HCT116 (cell line): ENCODE measurements at regions not wholly inside any gene's neighbourhood (a gene's known extent, or its start where the extent isn't known, plus 50 kb on each side); places are given as distances from the start of the nearest gene placed in this dataset.

ENCODE experiments used
- ATAC-seq: fragments of 200-7000 bp; cut with Tn5 transposase; 2 replicates; pipeline ENCODE4 v1.9.1; 2020; ENCODE audit warnings: mild to moderate bottlenecking, moderate library complexity
- BruUV-seq: library from RNA; stranded (reverse); fragments of 400-500 nt; replicated peaks from 2 replicates; lab custom pipeline; 2021; lab: Mats Ljungman, UMichigan
- CTCF ChIA-PET: fragments of 300-600 bp; sonication (Branson Sonifier 250); formaldehyde crosslinking; loops from one replicate; lab custom pipeline; 2021; ENCODE audit warnings: antibody characterized with exemption; lab: Charles Lee
- POLR2A ChIA-PET: fragments of 300-600, 350-600 bp; sonication (Branson Sonifier 250); formaldehyde crosslinking; loops from one replicate; lab custom pipeline; 2021; ENCODE audit warnings: antibody characterized with exemption; lab: Charles Lee
- RAD21 ChIA-PET, 2 experiments: fragments of 300-600 bp; sonication (Branson Sonifier 250); formaldehyde crosslinking; loops; one replicate each; lab custom pipeline; 2023; ENCODE audit warnings: low total read pairs in 2 of 2; ENCODE audit not compliant: uncharacterized antibody in 2 of 2, unreplicated experiment in 2 of 2, low non-redundant PET in 1 of 2; lab: Charles Lee
- DNase-seq: peaks from one replicate; pipeline ENCODE4 v3.0.0-alpha.2; 2010; ENCODE audit warnings: low read depth, low spot score
- H2AFZ ChIP-seq: fragments of 200-600 bp; shearing (Covaris generic), sonication (generic); 2 replicates; pipeline ENCODE4 v1.6.1; 2017; ENCODE audit warnings: low read depth, mixed run types, mixed read lengths, antibody characterized with exemption, low read length; ENCODE audit not compliant: poor library complexity, severe bottlenecking
- H3K27ac ChIP-seq: 2 replicates; pipeline ENCODE4 v1.5.1; 2012; ENCODE audit warnings: low read depth, low read length
- H3K27me3 ChIP-seq: fragments of 200-600 bp; sonication (generic); 2 replicates; pipeline ENCODE4 v1.6.1; 2016; ENCODE audit warnings: mixed run types, low read length, mixed read lengths; ENCODE audit not compliant: insufficient read depth
- H3K36me3 ChIP-seq, 2 experiments: fragments of 200-500 bp in 1 of 2; fragments of 200-600 bp in 1 of 2; sonication (Bioruptor generic) in 1 of 2; sonication (generic) in 1 of 2; 2 replicates each; pipeline versions ENCODE4 v1.5.1 to v1.6.1; 2014 to 2016; ENCODE audit warnings: low read length in 2 of 2, inconsistent platforms in 1 of 2, mixed read lengths in 1 of 2, mixed run types in 1 of 2; ENCODE audit not compliant: insufficient read depth in 2 of 2, control insufficient read depth in 1 of 2
- H3K4me1 ChIP-seq, 2 experiments: fragments of 200-600 bp in 1 of 2; sonication (generic) in 1 of 2; 2 replicates each; pipeline versions ENCODE4 v1.5.1 to v1.6.1; 2012 to 2017; ENCODE audit warnings: low read length in 2 of 2, inconsistent platforms in 1 of 2, mild to moderate bottlenecking in 1 of 2, mixed read lengths in 1 of 2, mixed run types in 1 of 2, moderate library complexity in 1 of 2; ENCODE audit not compliant: insufficient read depth in 2 of 2, control insufficient read depth in 1 of 2
- H3K4me2 ChIP-seq: fragments of 200-600 bp; sonication (generic); 2 replicates; pipeline ENCODE4 v1.6.1; 2017; ENCODE audit warnings: mixed run types, low read length, mixed read lengths
- H3K4me3 ChIP-seq, 2 experiments: fragments of 200-600 bp in 1 of 2; sonication (generic) in 1 of 2; replicated peaks in 1 of 2; 2 replicates each; pipeline ENCODE4 v1.5.1; 2011 to 2016; ENCODE audit warnings: low read length in 2 of 2, control low read depth in 1 of 2, low read depth in 1 of 2, mild to moderate bottlenecking in 1 of 2, mixed read lengths in 1 of 2, mixed run types in 1 of 2
- H3K79me2 ChIP-seq: fragments of 200-600 bp; sonication (generic); 2 replicates; pipeline ENCODE4 v1.6.1; 2017; ENCODE audit warnings: mild to moderate bottlenecking, mixed run types, low read length, moderate library complexity, mixed read lengths; ENCODE audit not compliant: insufficient read depth
- H3K9ac ChIP-seq: fragments of 200-600 bp; sonication (generic); 2 replicates; pipeline ENCODE4 v1.6.1; 2016; ENCODE audit warnings: low read length, mixed read lengths
- H3K9me2 ChIP-seq: fragments of 200-600 bp; sonication (generic), shearing (Covaris generic); 2 replicates; pipeline ENCODE4 v1.6.1; 2017; ENCODE audit warnings: mixed run types, mild to moderate bottlenecking, moderate library complexity; ENCODE audit not compliant: insufficient read depth
- H3K9me3 ChIP-seq, 2 experiments: fragments of 200-500 bp in 1 of 2; fragments of 200-600 bp in 1 of 2; sonication (Bioruptor generic) in 1 of 2; sonication (generic) in 1 of 2; 2 replicates each; pipeline ENCODE4 v1.6.1; 2014 to 2017; ENCODE audit warnings: low read length in 2 of 2, mixed read lengths in 2 of 2, inconsistent platforms in 1 of 2, low read depth in 1 of 2, mild to moderate bottlenecking in 1 of 2, mixed run types in 1 of 2, moderate library complexity in 1 of 2; ENCODE audit not compliant: control insufficient read depth in 1 of 2, insufficient read depth in 1 of 2
- H4K20me1 ChIP-seq: fragments of 200-600 bp; sonication (generic), shearing (Covaris generic); 2 replicates; pipeline ENCODE4 v1.6.1; 2017; ENCODE audit warnings: mixed run types, mild to moderate bottlenecking, moderate library complexity; ENCODE audit not compliant: insufficient read depth
- CBX3 ChIP-seq: IDR thresholded peaks from 2 replicates; pipeline ENCODE4 v1.6.1; 2012; ENCODE audit warnings: low read depth
- ELF1 ChIP-seq: IDR thresholded peaks from 2 replicates; pipeline ENCODE4 v1.6.1; 2012; ENCODE audit warnings: low read depth, borderline replicate concordance
- FOSL1 ChIP-seq: IDR thresholded peaks from 2 replicates; pipeline ENCODE4 v1.6.1; 2012; ENCODE audit warnings: low read depth
- POLR2A ChIP-seq: IDR thresholded peaks from 2 replicates; pipeline ENCODE4 v1.7.0; 2011; ENCODE audit warnings: borderline replicate concordance; ENCODE audit not compliant: insufficient read depth, insufficient read length; ENCODE audit errors: extremely low read depth
- RAD21 ChIP-seq: IDR thresholded peaks from 2 replicates; pipeline ENCODE4 v1.6.1; 2012; ENCODE audit warnings: low read depth, mild to moderate bottlenecking
- SP1 ChIP-seq: IDR thresholded peaks from 2 replicates; pipeline ENCODE4 v1.6.1; 2012; ENCODE audit warnings: low read depth
- ZFX ChIP-seq: fragments of 450-650 bp; IDR thresholded peaks from 2 replicates; pipeline ENCODE4 v1.6.1; 2017
- intact Hi-C: fragments of 100-400 bp; cut with micrococcal nuclease; formaldehyde crosslinking; loops from 2 replicates; pipeline ENCODE4 v1.10.0; 2022
- TF ChIP-seq, protein P1 (sequence below): IDR thresholded peaks from 2 replicates; pipeline ENCODE4 v1.6.1; 2011; ENCODE audit warnings: mild to moderate bottlenecking, low read length, moderate library complexity; ENCODE audit not compliant: insufficient replicate concordance; ENCODE audit errors: extremely low read depth
- TF ChIP-seq, protein P2 (sequence below), 3 experiments: fragments of 200-600 bp in 1 of 3; sonication (generic) in 1 of 3; IDR thresholded peaks in 2 of 3; conservative IDR thresholded peaks in 1 of 3; 2 replicates each; pipeline ENCODE4 v1.5.1; 2012 to 2017; ENCODE audit warnings: low read depth in 2 of 3, low read length in 2 of 3, antibody characterized with exemption in 1 of 3, borderline replicate concordance in 1 of 3, control low read depth in 1 of 3, mild to moderate bottlenecking in 1 of 3, mixed read lengths in 1 of 3, mixed run types in 1 of 3, moderate library complexity in 1 of 3; ENCODE audit not compliant: insufficient read depth in 1 of 3
- TF ChIP-seq, protein P3 (sequence below): IDR thresholded peaks from 2 replicates; pipeline ENCODE4 v1.6.1; 2012
- TF ChIP-seq, protein P4 (sequence below): IDR thresholded peaks from 2 replicates; pipeline ENCODE4 v1.6.1; 2012; ENCODE audit warnings: low read depth
- TF ChIP-seq, protein P5 (sequence below): IDR thresholded peaks from 2 replicates; pipeline ENCODE4 v1.6.1; 2012

DNA sequence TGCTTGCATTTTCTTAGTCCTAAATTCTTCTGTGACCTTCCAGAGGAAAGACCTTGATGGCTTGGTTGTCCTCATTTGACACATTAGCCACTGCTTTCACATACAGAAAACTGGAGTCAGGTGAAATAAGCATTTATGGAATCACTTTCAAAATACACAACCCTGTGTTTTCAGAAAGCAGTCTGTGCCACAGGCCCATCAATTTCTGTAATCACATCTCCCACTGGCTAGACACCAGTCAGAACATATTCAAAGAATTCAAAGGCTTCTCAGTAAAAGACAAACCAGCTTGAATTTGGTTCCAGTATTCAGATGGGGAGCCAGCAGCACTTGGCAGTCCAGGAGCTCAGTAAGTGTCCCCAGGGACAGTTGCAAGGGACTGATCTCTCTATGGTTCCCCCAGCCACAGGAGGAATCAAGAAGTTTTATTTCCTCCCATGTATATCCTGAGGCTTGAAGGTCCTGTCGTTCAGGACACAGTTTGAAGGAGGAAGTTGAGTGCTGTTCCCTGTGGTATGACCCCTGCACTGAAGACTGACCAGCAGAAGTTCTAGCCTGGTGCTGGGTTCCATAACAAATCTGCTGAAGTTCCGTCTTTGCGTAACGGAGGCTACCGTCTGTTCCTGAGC, 214.3 kb downstream of the FOXO1 start (continued):
- TF ChIP-seq, protein P1, sequence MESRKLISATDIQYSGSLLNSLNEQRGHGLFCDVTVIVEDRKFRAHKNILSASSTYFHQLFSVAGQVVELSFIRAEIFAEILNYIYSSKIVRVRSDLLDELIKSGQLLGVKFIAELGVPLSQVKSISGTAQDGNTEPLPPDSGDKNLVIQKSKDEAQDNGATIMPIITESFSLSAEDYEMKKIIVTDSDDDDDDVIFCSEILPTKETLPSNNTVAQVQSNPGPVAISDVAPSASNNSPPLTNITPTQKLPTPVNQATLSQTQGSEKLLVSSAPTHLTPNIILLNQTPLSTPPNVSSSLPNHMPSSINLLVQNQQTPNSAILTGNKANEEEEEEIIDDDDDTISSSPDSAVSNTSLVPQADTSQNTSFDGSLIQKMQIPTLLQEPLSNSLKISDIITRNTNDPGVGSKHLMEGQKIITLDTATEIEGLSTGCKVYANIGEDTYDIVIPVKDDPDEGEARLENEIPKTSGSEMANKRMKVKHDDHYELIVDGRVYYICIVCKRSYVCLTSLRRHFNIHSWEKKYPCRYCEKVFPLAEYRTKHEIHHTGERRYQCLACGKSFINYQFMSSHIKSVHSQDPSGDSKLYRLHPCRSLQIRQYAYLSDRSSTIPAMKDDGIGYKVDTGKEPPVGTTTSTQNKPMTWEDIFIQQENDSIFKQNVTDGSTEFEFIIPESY = no peak

DNA sequence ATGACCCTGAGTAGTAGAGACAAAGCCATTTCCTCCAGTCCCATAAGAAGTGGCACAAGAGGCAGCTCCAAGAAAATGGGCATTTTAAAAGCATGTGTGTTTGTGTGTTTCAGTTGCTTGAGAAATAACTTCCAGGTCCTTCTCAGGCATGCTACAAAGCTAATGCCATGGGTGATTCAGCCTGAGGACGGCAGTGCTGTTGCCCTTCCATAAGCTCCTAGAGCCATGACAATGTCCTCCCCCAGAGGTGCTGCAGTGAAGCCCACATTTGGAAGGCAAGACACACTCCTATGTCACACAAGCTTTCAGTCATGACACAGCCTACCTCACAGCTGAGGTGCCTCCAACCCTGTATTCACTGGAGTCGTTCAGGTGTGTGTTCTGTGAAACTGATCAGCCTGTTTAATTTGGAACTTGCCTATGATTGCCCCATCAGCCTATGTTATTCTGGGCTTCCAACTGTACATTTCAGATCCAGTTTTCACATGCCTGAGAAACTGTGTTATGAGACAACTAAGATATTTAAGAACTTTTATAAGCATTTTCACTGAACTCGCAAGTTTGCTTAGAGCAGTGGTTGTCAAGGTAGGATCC, 213.6 kb downstream of the FOXO1 start:
- ATAC-seq (no peak), DNase-seq (no peak)
- Histone ChIP-seq H3K9ac (no peak overlapping the region), H3K4me2 (no peak overlapping the region; the same call in 1 of the 2 replicates), H3K4me3 (no peak overlapping the region), H3K27ac (no peak overlapping the region), H3K79me2 (no peaks in the 10 kb centered on the region), H3K9me2 (no peaks in the 10 kb centered on the region), H2AFZ (no peak overlapping the region), H3K4me1 (peaks cover 4 to 11% of the 10 kb centered on the region in 2 experiments; a peak in 3 of 4 replicates), H3K36me3 (no peaks in the 10 kb centered on the region), H3K27me3 (no peaks in the 10 kb centered on the region), H4K20me1 (no peaks in the 10 kb centered on the region), H3K9me3 (no peaks in the 10 kb centered on the region)
- ChIA-PET RAD21 (no interaction called here), POLR2A (no interaction called here), CTCF (no interaction called here)
- intact Hi-C loops = no loop called here
- TF ChIP-seq FOSL1 = no peak
- TF ChIP-seq SP1 = no peak
- TF ChIP-seq RAD21 = no peak
- TF ChIP-seq, protein P2, sequence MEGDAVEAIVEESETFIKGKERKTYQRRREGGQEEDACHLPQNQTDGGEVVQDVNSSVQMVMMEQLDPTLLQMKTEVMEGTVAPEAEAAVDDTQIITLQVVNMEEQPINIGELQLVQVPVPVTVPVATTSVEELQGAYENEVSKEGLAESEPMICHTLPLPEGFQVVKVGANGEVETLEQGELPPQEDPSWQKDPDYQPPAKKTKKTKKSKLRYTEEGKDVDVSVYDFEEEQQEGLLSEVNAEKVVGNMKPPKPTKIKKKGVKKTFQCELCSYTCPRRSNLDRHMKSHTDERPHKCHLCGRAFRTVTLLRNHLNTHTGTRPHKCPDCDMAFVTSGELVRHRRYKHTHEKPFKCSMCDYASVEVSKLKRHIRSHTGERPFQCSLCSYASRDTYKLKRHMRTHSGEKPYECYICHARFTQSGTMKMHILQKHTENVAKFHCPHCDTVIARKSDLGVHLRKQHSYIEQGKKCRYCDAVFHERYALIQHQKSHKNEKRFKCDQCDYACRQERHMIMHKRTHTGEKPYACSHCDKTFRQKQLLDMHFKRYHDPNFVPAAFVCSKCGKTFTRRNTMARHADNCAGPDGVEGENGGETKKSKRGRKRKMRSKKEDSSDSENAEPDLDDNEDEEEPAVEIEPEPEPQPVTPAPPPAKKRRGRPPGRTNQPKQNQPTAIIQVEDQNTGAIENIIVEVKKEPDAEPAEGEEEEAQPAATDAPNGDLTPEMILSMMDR (IDR thresholded peaks at IDR 0.05 in 2 of 3, conservative IDR thresholded peaks at IDR 0.05 in 1 of 3; ENCODE audit: borderline replicate concordance in 1 of 3, insufficient read depth in 1 of 3, low read depth in 2 of 3, low read length in 2 of 3) = no peak
- TF ChIP-seq CBX3 = no peak
- TF ChIP-seq, protein P3, sequence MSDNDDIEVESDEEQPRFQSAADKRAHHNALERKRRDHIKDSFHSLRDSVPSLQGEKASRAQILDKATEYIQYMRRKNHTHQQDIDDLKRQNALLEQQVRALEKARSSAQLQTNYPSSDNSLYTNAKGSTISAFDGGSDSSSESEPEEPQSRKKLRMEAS = no peak
- TF ChIP-seq, protein P4, sequence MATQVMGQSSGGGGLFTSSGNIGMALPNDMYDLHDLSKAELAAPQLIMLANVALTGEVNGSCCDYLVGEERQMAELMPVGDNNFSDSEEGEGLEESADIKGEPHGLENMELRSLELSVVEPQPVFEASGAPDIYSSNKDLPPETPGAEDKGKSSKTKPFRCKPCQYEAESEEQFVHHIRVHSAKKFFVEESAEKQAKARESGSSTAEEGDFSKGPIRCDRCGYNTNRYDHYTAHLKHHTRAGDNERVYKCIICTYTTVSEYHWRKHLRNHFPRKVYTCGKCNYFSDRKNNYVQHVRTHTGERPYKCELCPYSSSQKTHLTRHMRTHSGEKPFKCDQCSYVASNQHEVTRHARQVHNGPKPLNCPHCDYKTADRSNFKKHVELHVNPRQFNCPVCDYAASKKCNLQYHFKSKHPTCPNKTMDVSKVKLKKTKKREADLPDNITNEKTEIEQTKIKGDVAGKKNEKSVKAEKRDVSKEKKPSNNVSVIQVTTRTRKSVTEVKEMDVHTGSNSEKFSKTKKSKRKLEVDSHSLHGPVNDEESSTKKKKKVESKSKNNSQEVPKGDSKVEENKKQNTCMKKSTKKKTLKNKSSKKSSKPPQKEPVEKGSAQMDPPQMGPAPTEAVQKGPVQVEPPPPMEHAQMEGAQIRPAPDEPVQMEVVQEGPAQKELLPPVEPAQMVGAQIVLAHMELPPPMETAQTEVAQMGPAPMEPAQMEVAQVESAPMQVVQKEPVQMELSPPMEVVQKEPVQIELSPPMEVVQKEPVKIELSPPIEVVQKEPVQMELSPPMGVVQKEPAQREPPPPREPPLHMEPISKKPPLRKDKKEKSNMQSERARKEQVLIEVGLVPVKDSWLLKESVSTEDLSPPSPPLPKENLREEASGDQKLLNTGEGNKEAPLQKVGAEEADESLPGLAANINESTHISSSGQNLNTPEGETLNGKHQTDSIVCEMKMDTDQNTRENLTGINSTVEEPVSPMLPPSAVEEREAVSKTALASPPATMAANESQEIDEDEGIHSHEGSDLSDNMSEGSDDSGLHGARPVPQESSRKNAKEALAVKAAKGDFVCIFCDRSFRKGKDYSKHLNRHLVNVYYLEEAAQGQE = no peak
- TF ChIP-seq ZFX = no peak
- TF ChIP-seq POLR2A = no peak
- TF ChIP-seq ELF1 = no peak
- TF ChIP-seq, protein P5, sequence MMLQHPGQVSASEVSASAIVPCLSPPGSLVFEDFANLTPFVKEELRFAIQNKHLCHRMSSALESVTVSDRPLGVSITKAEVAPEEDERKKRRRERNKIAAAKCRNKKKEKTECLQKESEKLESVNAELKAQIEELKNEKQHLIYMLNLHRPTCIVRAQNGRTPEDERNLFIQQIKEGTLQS = no peak
- BruUV-seq = no TSS peak
